SK-N-SH (cell line): ENCODE measurements at regions not wholly inside any gene's neighbourhood (a gene's known extent, or its start where the extent isn't known, plus 50 kb on each side); places are given as distances from the start of the nearest gene placed in this dataset.

Experiments used
- CTCF ChIA-PET: fragments of 300-600, 350-600 bp; formaldehyde crosslinking; extraction: SDS; loops from one replicate; lab custom pipeline; 2021; lab: Yijun Ruan, JAX
- POLR2A ChIA-PET: fragments of 350-600 bp; sonication (Branson Sonifier 250); formaldehyde crosslinking; extraction: SDS; loops from one replicate; lab custom pipeline; 2020; ENCODE audit warnings: antibody characterized with exemption, inconsistent platforms; lab: Yijun Ruan, JAX
- DNase-seq: peaks from one replicate; pipeline ENCODE4 v3.0.0; 2012
- H2AFZ ChIP-seq: fragments of 200-600 bp; sonication (generic); 2 replicates; pipeline ENCODE4 v1.8.1; 2016; ENCODE audit warnings: antibody characterized with exemption, mild to moderate bottlenecking, low read depth
- H3F3A ChIP-seq: fragments of 200-600 bp; sonication (generic); replicated peaks from 2 replicates; pipeline ENCODE3; 2016; ENCODE audit warnings: antibody characterized with exemption, mild to moderate bottlenecking; ENCODE audit not compliant: insufficient read depth
- H3K27ac ChIP-seq, 2 experiments: fragments of 200-500 bp in 1 of 2; fragments of 200-600 bp in 1 of 2; sonication (Bioruptor generic) in 1 of 2; sonication (generic), shearing (Covaris generic) in 1 of 2; 2 replicates each; pipeline versions ENCODE4 v1.5.1 to v1.6.1; 2014 to 2016; ENCODE audit warnings: low read depth in 2 of 2, inconsistent platforms in 1 of 2, low read length in 1 of 2, mild to moderate bottlenecking in 1 of 2, mixed read lengths in 1 of 2
- H3K27me3 ChIP-seq: fragments of 200-600 bp; sonication (generic), shearing (Covaris generic); 2 replicates; pipeline ENCODE4 v1.6.1; 2016; ENCODE audit warnings: mixed run types; ENCODE audit not compliant: insufficient read depth
- H3K36me3 ChIP-seq, 2 experiments: fragments of 200-500 bp in 1 of 2; fragments of 200-600 bp in 1 of 2; sonication (Bioruptor generic) in 1 of 2; sonication (generic) in 1 of 2; replicated peaks in 1 of 2; 2 replicates each; pipeline versions ENCODE3 to v1.5.1; 2014 to 2016; ENCODE audit warnings: low read length in 1 of 2, mild to moderate bottlenecking in 1 of 2; ENCODE audit not compliant: insufficient read depth in 2 of 2, control insufficient read depth in 1 of 2
- H3K4me1 ChIP-seq, 2 experiments: fragments of 200-500 bp in 1 of 2; fragments of 200-600 bp in 1 of 2; sonication (Bioruptor generic) in 1 of 2; sonication (generic), shearing (Covaris generic) in 1 of 2; 2 replicates each; pipeline versions ENCODE4 v1.5.1 to v1.6.1; 2014 to 2016; ENCODE audit warnings: low read depth in 1 of 2, low read length in 1 of 2, mixed run types in 1 of 2; ENCODE audit not compliant: insufficient read depth in 2 of 2, control insufficient read depth in 1 of 2
- H3K4me2 ChIP-seq: fragments of 200-600 bp; sonication (generic), shearing (Covaris generic); 2 replicates; pipeline ENCODE4 v1.6.1; 2017; ENCODE audit warnings: mixed run types
- H3K4me3 ChIP-seq, 2 experiments: fragments of 200-500 bp in 1 of 2; fragments of 200-600 bp in 1 of 2; sonication (Bioruptor generic) in 1 of 2; sonication (generic), shearing (Covaris generic) in 1 of 2; 2 replicates each; pipeline versions ENCODE4 v1.5.1 to v1.8.1; 2014 to 2016; ENCODE audit warnings: low read depth in 2 of 2, inconsistent platforms in 1 of 2, low read length in 1 of 2, mild to moderate bottlenecking in 1 of 2, mixed read lengths in 1 of 2, moderate library complexity in 1 of 2
- H3K79me2 ChIP-seq: fragments of 200-600 bp; sonication (generic); 2 replicates; pipeline ENCODE4 v1.8.1; 2017; ENCODE audit warnings: mild to moderate bottlenecking; ENCODE audit not compliant: insufficient read depth
- H3K9ac ChIP-seq: fragments of 200-600 bp; sonication (generic); 2 replicates; pipeline ENCODE4 v1.6.1; 2017; ENCODE audit warnings: mixed run types
- H3K9me2 ChIP-seq: fragments of 200-600 bp; sonication (generic); 2 replicates; pipeline ENCODE4 v1.6.1; 2017; ENCODE audit warnings: mixed run types
- H3K9me3 ChIP-seq: fragments of 200-600 bp; sonication (generic); 2 replicates; pipeline ENCODE4 v1.6.1; 2017; ENCODE audit warnings: mixed run types, mild to moderate bottlenecking, moderate library complexity
- H4K20me1 ChIP-seq: fragments of 200-600 bp; sonication (generic); 2 replicates; pipeline ENCODE4 v1.6.1; 2017; ENCODE audit warnings: mild to moderate bottlenecking, mixed run types; ENCODE audit not compliant: insufficient read depth
- CHD2 ChIP-seq: fragments of 150-350 bp; IDR thresholded peaks from 2 replicates; pipeline ENCODE4 v1.6.1; 2018; ENCODE audit warnings: low read length; ENCODE audit not compliant: partially characterized antibody
- CTCF ChIP-seq: fragments of 200-600 bp; sonication (generic); IDR thresholded peaks from 2 replicates; pipeline ENCODE4 v1.6.1; 2017; ENCODE audit warnings: antibody characterized with exemption, mild to moderate bottlenecking, moderate library complexity
- ELF1 ChIP-seq: IDR thresholded peaks from 2 replicates; pipeline ENCODE4 v1.4.0; 2012
- EZH2phosphoT487 ChIP-seq: fragments of 200-600 bp; sonication (generic); IDR thresholded peaks from 2 replicates; pipeline ENCODE4 v1.6.1; 2017; ENCODE audit warnings: low read depth, mixed run types, mild to moderate bottlenecking, antibody characterized with exemption, moderate library complexity, borderline replicate concordance
- FOXJ3 ChIP-seq: sonication (generic); formaldehyde crosslinking; IDR thresholded peaks from 2 replicates; pipeline ENCODE4 v1.5.1; 2020; ENCODE audit warnings: mild to moderate bottlenecking, missing genetic modification reagents
- GATA2 ChIP-seq: sonication (generic); formaldehyde crosslinking; IDR thresholded peaks from 2 replicates; pipeline ENCODE4 v1.5.0; 2020; ENCODE audit warnings: mild to moderate bottlenecking, missing genetic modification reagents
- IRF3 ChIP-seq: fragments of 150-350 bp; IDR thresholded peaks from 2 replicates; pipeline ENCODE4 v1.6.1; 2016; ENCODE audit warnings: mild to moderate bottlenecking, low read depth, low read length
- JUND ChIP-seq: IDR thresholded peaks from 2 replicates; pipeline ENCODE4 v1.4.0; 2012
- MXI1 ChIP-seq: IDR thresholded peaks from 2 replicates; pipeline ENCODE4 v1.6.1; 2012; ENCODE audit warnings: mild to moderate bottlenecking, low read depth, low read length, improper control_type of control experiment
- NFIC ChIP-seq: IDR thresholded peaks from 2 replicates; pipeline ENCODE4 v1.4.0; 2012; ENCODE audit warnings: borderline replicate concordance
- PBX3 ChIP-seq: IDR thresholded peaks from 2 replicates; pipeline ENCODE4; 2012
- POLR2AphosphoS5 ChIP-seq: IDR thresholded peaks from 2 replicates; pipeline ENCODE4 v1.6.1; 2012; ENCODE audit warnings: low read depth, low read length
- RAD21 ChIP-seq: IDR thresholded peaks from 2 replicates; pipeline ENCODE4 v1.6.1; 2012; ENCODE audit warnings: mild to moderate bottlenecking, low read length
- RCOR1 ChIP-seq: fragments of 150-350 bp; IDR thresholded peaks from 2 replicates; pipeline ENCODE4 v1.6.1; 2017; ENCODE audit warnings: antibody characterized with exemption, low read length
- RFX5 ChIP-seq: IDR thresholded peaks from 2 replicates; pipeline ENCODE4 v1.6.1; 2012; ENCODE audit warnings: mild to moderate bottlenecking, improper control_type of control experiment, low read length
- RXRA ChIP-seq: IDR thresholded peaks from 2 replicates; pipeline ENCODE4 v1.4.0; 2012; ENCODE audit warnings: low read depth, mild to moderate bottlenecking, borderline replicate concordance
- SMC3 ChIP-seq: IDR thresholded peaks from 2 replicates; pipeline ENCODE4 v1.6.1; 2012; ENCODE audit warnings: low read depth, low read length, improper control_type of control experiment
- TAF1 ChIP-seq: IDR thresholded peaks from 2 replicates; pipeline ENCODE4 v1.6.1; 2012; ENCODE audit warnings: low read depth, mild to moderate bottlenecking, low read length, moderate library complexity, borderline replicate concordance
- USF1 ChIP-seq: IDR thresholded peaks from 2 replicates; pipeline ENCODE4 v1.4.0; 2012; ENCODE audit warnings: low read depth, borderline replicate concordance
- ZBTB33 ChIP-seq: IDR thresholded peaks from 2 replicates; pipeline ENCODE4 v1.4.0; 2012; ENCODE audit warnings: low read depth, borderline replicate concordance
- WGBS: methylation state at CpG from one replicate; pipeline ENCODE4 v1.1.6; 2017; ENCODE audit warnings: low lambda C conversion rate; 5-methylcytosine and 5-hydroxymethylcytosine counted together

- H3K36me3 ChIP-seq: no peaks in the 10 kb centered on the region
- H3K4me1 ChIP-seq: no peaks in the 10 kb centered on the region; a peak in 1 of 4 replicates
- no peak overlapping the region for H2AFZ ChIP-seq
- no peaks in the 10 kb centered on the region for H3K79me2 ChIP-seq
- H3K9me3 ChIP-seq: no peaks in the 10 kb centered on the region
- no peaks in the 10 kb centered on the region for H3K27me3 ChIP-seq
- H3K4me3 ChIP-seq: no peak overlapping the region
- no peaks in the 10 kb centered on the region for H3F3A ChIP-seq
- WGBS: 19% methylated on average over 3 of the region's 3 CpGs
- no peak overlapping the region for H3K9ac ChIP-seq
- H3K4me2 ChIP-seq: no peak overlapping the region
- POLR2A ChIA-PET: no interaction called here
- H4K20me1 ChIP-seq: no peaks in the 10 kb centered on the region
- CTCF ChIA-PET: no interaction called here
- DNase-seq: no peak
- TF ChIP-seq MXI1 (no peak), RAD21 (no peak), IRF3 (no peak), SMC3 (no peak), EZH2phosphoT487 (no peak), RXRA (no peak), CHD2 (no peak), USF1 (no peak), GATA2 (CRISPR knock-in tag) (no peak), ELF1 (no peak), NFIC (no peak), PBX3 (no peak), ZBTB33 (no peak)
- no peaks in the 10 kb centered on the region for H3K9me2 ChIP-seq
- H3K27ac ChIP-seq: no peak overlapping the region
These were observed 124.8 kb upstream of the RBBP6 start for GRCh38 chr16:24414534-24414933.

- CTCF ChIA-PET: no interaction called here
- Histone ChIP-seq H3K9me3 (no peaks in the 10 kb centered on the region), H3K4me3 (no peak overlapping the region), H3K9ac (no peak overlapping the region), H4K20me1 (no peaks in the 10 kb centered on the region), H3K79me2 (no peaks in the 10 kb centered on the region), H3F3A (no peaks in the 10 kb centered on the region), H3K4me1 (no peaks in the 10 kb centered on the region; a peak in 1 of 4 replicates), H3K4me2 (no peak overlapping the region), H2AFZ (no peak overlapping the region), H3K9me2 (no peaks in the 10 kb centered on the region), H3K27me3 (no peaks in the 10 kb centered on the region), H3K36me3 (no peaks in the 10 kb centered on the region), H3K27ac (no peak overlapping the region)
- WGBS: 14% methylated on average over 3 of the region's 3 CpGs
- no peak for DNase-seq
- POLR2A ChIA-PET: no interaction called here
- TF ChIP-seq TAF1 (no peak), POLR2AphosphoS5 (no peak), ELF1 (no peak), EZH2phosphoT487 (no peak), RCOR1 (no peak), FOXJ3 (CRISPR knock-in tag) (no peak), JUND (no peak), CTCF (no peak), USF1 (no peak), CHD2 (no peak), RFX5 (no peak)
These were observed 120.6 kb upstream of the RBBP6 start for GRCh38 chr16:24418733-24419132.
